Calu3 (cell line): ENCODE measurements at regions not wholly inside any gene's neighbourhood (a gene's known extent, or its start where the extent isn't known, plus 50 kb on each side); places are given as distances from the start of the nearest gene placed in this dataset.

Source experiments
- BruUV-seq: library from RNA; stranded (reverse); fragments of 400-500 nt; replicated peaks from 2 replicates; lab custom pipeline; 2021; lab: Mats Ljungman, UMichigan
- CTCF ChIA-PET: fragments of 300-600 bp; sonication (Branson Sonifier 250); formaldehyde crosslinking; loops from one replicate; lab custom pipeline; 2022; ENCODE audit warnings: antibody characterized with exemption; lab: Charles Lee
- DNase-seq: peaks from one replicate; pipeline ENCODE4 v3.0.0; 2022
- H3K27ac Mint-ChIP-seq: one replicate; pipeline ENCODE4 v1.8.0; 2022; ENCODE audit warnings: mixed read lengths; ENCODE audit not compliant: unreplicated experiment
- H3K27me3 Mint-ChIP-seq: one replicate; pipeline ENCODE4 v1.8.0; 2022; ENCODE audit warnings: mixed read lengths; ENCODE audit not compliant: unreplicated experiment
- H3K36me3 Mint-ChIP-seq: one replicate; pipeline ENCODE4 v1.8.0; 2022; ENCODE audit warnings: mild to moderate bottlenecking, moderate library complexity, mixed read lengths; ENCODE audit not compliant: insufficient read depth, unreplicated experiment
- H3K4me1 Mint-ChIP-seq: one replicate; pipeline ENCODE4 v1.8.0; 2022; ENCODE audit warnings: mild to moderate bottlenecking, low read depth, mixed read lengths; ENCODE audit not compliant: unreplicated experiment
- H3K4me3 Mint-ChIP-seq: one replicate; pipeline ENCODE4 v1.8.0; 2022; ENCODE audit warnings: mild to moderate bottlenecking, low read depth, moderate library complexity, mixed read lengths; ENCODE audit not compliant: unreplicated experiment
- H3K9me3 Mint-ChIP-seq: one replicate; pipeline ENCODE4 v1.8.0; 2022; ENCODE audit warnings: low read depth, mixed read lengths; ENCODE audit not compliant: unreplicated experiment
- CTCF ChIP-seq: fragments of 200-600 bp; IDR thresholded peaks from one replicate; pipeline ENCODE4 v1.8.0; 2022; ENCODE audit warnings: antibody characterized with exemption; ENCODE audit not compliant: unreplicated experiment
- intact Hi-C: fragments of 100-400 bp; cut with micrococcal nuclease; formaldehyde crosslinking; loops from one replicate; pipeline ENCODE4 v1.10.0; 2022; ENCODE audit not compliant: unreplicated experiment

- H3K27me3 Mint-ChIP-seq, result peaks cover 29% of the 10 kb centered on the region
- no peak for TF ChIP-seq CTCF
- no peaks in the 10 kb centered on the region for H3K4me1 Mint-ChIP-seq
- intact Hi-C loops, result no loop called here
- no TSS peak for BruUV-seq
- DNase-seq, result no peak
- H3K27ac Mint-ChIP-seq, result no peak overlapping the region
- CTCF ChIA-PET, result no interaction called here
- no peaks in the 10 kb centered on the region for H3K9me3 Mint-ChIP-seq
- no peak overlapping the region for H3K4me3 Mint-ChIP-seq
- H3K36me3 Mint-ChIP-seq, result no peaks in the 10 kb centered on the region
These were observed 179.3 kb downstream of the BARHL2 start for GRCh38 chr1:90537606-90538362.

GRCh38 chr1:90534663-90535295 lies 182.3 kb downstream of the BARHL2 start:
- BruUV-seq, result no TSS peak
- Mint-ChIP-seq H3K9me3 (no peaks in the 10 kb centered on the region), H3K27me3 (peaks cover 33% of the 10 kb centered on the region), H3K36me3 (no peaks in the 10 kb centered on the region), H3K27ac (no peak overlapping the region), H3K4me3 (no peak overlapping the region), H3K4me1 (no peaks in the 10 kb centered on the region)
- CTCF ChIA-PET, result interaction anchor here (0.7 kb wide), 1 partner anchor 30 kb away, joined by 3 read pairs; no protein-coding TSS in a partner anchor
- TF ChIP-seq CTCF, result no peak
- DNase-seq, result no peak
- intact Hi-C loops, result no loop called here

- CTCF ChIA-PET, result interaction anchor here (0.7 kb wide), 1 partner anchor 29 kb away, joined by 3 read pairs; no protein-coding TSS in a partner anchor
- no peaks in the 10 kb centered on the region for H3K36me3 Mint-ChIP-seq
- H3K4me3 Mint-ChIP-seq, result no peak overlapping the region
- H3K4me1 Mint-ChIP-seq, result no peaks in the 10 kb centered on the region
- intact Hi-C loops, result no loop called here
- BruUV-seq, result no TSS peak
- no peak for TF ChIP-seq CTCF
- H3K27ac Mint-ChIP-seq, result no peak overlapping the region
- H3K9me3 Mint-ChIP-seq, result no peaks in the 10 kb centered on the region
- no peak for DNase-seq
- peaks cover 33% of the 10 kb centered on the region for H3K27me3 Mint-ChIP-seq
These were observed 183.0 kb downstream of the BARHL2 start for GRCh38 chr1:90534116-90534515.

- BruUV-seq, result no TSS peak
- CTCF ChIA-PET, result interaction anchor here (1.4 kb wide), 1 partner anchor 9 kb away, joined by 3 read pairs; no protein-coding TSS in a partner anchor
- TF ChIP-seq CTCF, result no peak
- intact Hi-C loops, result no loop called here
- Mint-ChIP-seq H3K27ac (no peak overlapping the region), H3K36me3 (no peaks in the 10 kb centered on the region), H3K4me1 (no peaks in the 10 kb centered on the region), H3K9me3 (no peaks in the 10 kb centered on the region), H3K4me3 (no peak overlapping the region), H3K27me3 (no peaks in the 10 kb centered on the region)
- DNase-seq, result no peak
These were observed 190.1 kb downstream of the BARHL2 start for GRCh38 chr1:90526954-90527353.
